RWPE2 (cell line): ENCODE measurements at regions not wholly inside any gene's neighbourhood (a gene's known extent, or its start where the extent isn't known, plus 50 kb on each side); places are given as distances from the start of the nearest gene placed in this dataset.

Experiments used
- ATAC-seq: fragments of 200-7000 bp; cut with Tn5 transposase; 3 replicates; pipeline ENCODE4 v1.9.1; 2021; ENCODE audit warnings: low read depth
- DNase-seq: peaks from one replicate; pipeline ENCODE4 v3.0.0-alpha.2; 2020; ENCODE audit warnings: low spot score
- H3K27ac ChIP-seq: fragments of 450-650 bp; 2 replicates; pipeline ENCODE4 v1.5.1; 2017; ENCODE audit warnings: mild to moderate bottlenecking; ENCODE audit not compliant: poor library complexity, severe bottlenecking
- H3K27me3 ChIP-seq: fragments of 250-450 bp; sonication (Bioruptor Pico); 2 replicates; pipeline ENCODE4 v1.5.1; 2021; ENCODE audit warnings: mild to moderate bottlenecking, moderate library complexity; ENCODE audit not compliant: insufficient read depth, poor library complexity, severe bottlenecking
- H3K36me3 ChIP-seq: fragments of 250-450 bp; sonication (Bioruptor Pico); 2 replicates; pipeline ENCODE4 v1.5.1; 2020; ENCODE audit warnings: low read depth, mild to moderate bottlenecking, moderate library complexity
- H3K4me1 ChIP-seq: fragments of 250-450 bp; sonication (Bioruptor Pico); 2 replicates; pipeline ENCODE4 v1.5.1; 2021; ENCODE audit warnings: mild to moderate bottlenecking, moderate library complexity; ENCODE audit not compliant: insufficient read depth, poor library complexity, severe bottlenecking
- H3K4me3 ChIP-seq: fragments of 250-450 bp; sonication (Bioruptor Pico); 2 replicates; pipeline ENCODE4 v1.5.1; 2021; ENCODE audit warnings: mild to moderate bottlenecking, moderate library complexity; ENCODE audit not compliant: severe bottlenecking
- H3K9me3 ChIP-seq: fragments of 250-450 bp; sonication (Bioruptor Pico); 2 replicates; pipeline ENCODE4 v1.5.1; 2021; ENCODE audit warnings: mild to moderate bottlenecking, moderate library complexity; ENCODE audit not compliant: severe bottlenecking
- CTCF ChIP-seq: fragments of 450-650 bp; IDR thresholded peaks from one replicate; pipeline ENCODE4 v1.5.1; 2017; ENCODE audit warnings: mild to moderate bottlenecking, moderate library complexity; ENCODE audit not compliant: poor library complexity, severe bottlenecking

GRCh38 chr4:189029976-189030504 is 890.8 kb downstream of the TRIML1 start:
- Histone ChIP-seq H3K4me3 (no peak overlapping the region), H3K4me1 (no peaks in the 10 kb centered on the region), H3K36me3 (no peaks in the 10 kb centered on the region), H3K27ac (no peak overlapping the region), H3K27me3 (no peaks in the 10 kb centered on the region), H3K9me3 (no peaks in the 10 kb centered on the region)
- DNase-seq: no peak
- no peak for TF ChIP-seq CTCF
- no peak for ATAC-seq

GRCh38 chr4:189032606-189033338 is 893.5 kb downstream of the TRIML1 start:
- no peak overlapping the region for H3K4me3 ChIP-seq
- H3K9me3 ChIP-seq: no peaks in the 10 kb centered on the region
- H3K4me1 ChIP-seq: no peaks in the 10 kb centered on the region
- no peak overlapping the region for H3K27ac ChIP-seq
- ATAC-seq (no peak), DNase-seq (no peak)
- H3K27me3 ChIP-seq: no peaks in the 10 kb centered on the region
- TF ChIP-seq CTCF: no peak
- H3K36me3 ChIP-seq: no peaks in the 10 kb centered on the region

GRCh38 chr4:189033801-189034347 is 894.6 kb downstream of the TRIML1 start:
- H3K4me3 ChIP-seq: no peak overlapping the region
- H3K27ac ChIP-seq: no peak overlapping the region
- no peak for DNase-seq

GRCh38 chr4:189035091-189035490 is 895.9 kb downstream of the TRIML1 start:
- ATAC-seq: no peak
- TF ChIP-seq CTCF: no peak

More at GRCh38 chr4:189033801-189034347, 894.6 kb downstream of the TRIML1 start:
- no peak for TF ChIP-seq CTCF
- ATAC-seq: no peak
- Histone ChIP-seq H3K9me3 (no peaks in the 10 kb centered on the region), H3K4me1 (no peaks in the 10 kb centered on the region), H3K36me3 (no peaks in the 10 kb centered on the region), H3K27me3 (no peaks in the 10 kb centered on the region)

GRCh38 chr4:189035654-189036053 is 896.4 kb downstream of the TRIML1 start:
- no peaks in the 10 kb centered on the region for H3K4me1 ChIP-seq
- H3K4me3 ChIP-seq: no peak overlapping the region
- no peaks in the 10 kb centered on the region for H3K9me3 ChIP-seq
- no peak for ATAC-seq
- H3K36me3 ChIP-seq: no peaks in the 10 kb centered on the region
- H3K27me3 ChIP-seq: no peaks in the 10 kb centered on the region
- no peak overlapping the region for H3K27ac ChIP-seq
- TF ChIP-seq CTCF: no peak
- DNase-seq: no peak

More at GRCh38 chr4:189035091-189035490, 895.9 kb downstream of the TRIML1 start:
- no peak for DNase-seq
- Histone ChIP-seq H3K27ac (no peak overlapping the region), H3K27me3 (no peaks in the 10 kb centered on the region), H3K4me1 (no peaks in the 10 kb centered on the region), H3K9me3 (no peaks in the 10 kb centered on the region), H3K4me3 (no peak overlapping the region), H3K36me3 (no peaks in the 10 kb centered on the region)
